NT2/D1 (cell line): ENCODE measurements at regions not wholly inside any gene's neighbourhood (a gene's known extent, or its start where the extent isn't known, plus 50 kb on each side); places are given as distances from the start of the nearest gene placed in this dataset.

Experiments
- SUZ12 ChIP-seq: IDR thresholded peaks from 2 replicates; pipeline ENCODE4 v1.6.1; 2011; ENCODE audit not compliant: insufficient read length, insufficient read depth; ENCODE audit errors: extremely low read depth
- YY1 ChIP-seq: IDR thresholded peaks from 2 replicates; pipeline ENCODE4 v1.6.1; 2011; ENCODE audit not compliant: insufficient read length, insufficient read depth
- ZNF274 ChIP-seq: IDR thresholded peaks from 2 replicates; pipeline ENCODE4 v1.6.1; 2011; ENCODE audit warnings: mild to moderate bottlenecking, low read depth, low read length

DNA sequence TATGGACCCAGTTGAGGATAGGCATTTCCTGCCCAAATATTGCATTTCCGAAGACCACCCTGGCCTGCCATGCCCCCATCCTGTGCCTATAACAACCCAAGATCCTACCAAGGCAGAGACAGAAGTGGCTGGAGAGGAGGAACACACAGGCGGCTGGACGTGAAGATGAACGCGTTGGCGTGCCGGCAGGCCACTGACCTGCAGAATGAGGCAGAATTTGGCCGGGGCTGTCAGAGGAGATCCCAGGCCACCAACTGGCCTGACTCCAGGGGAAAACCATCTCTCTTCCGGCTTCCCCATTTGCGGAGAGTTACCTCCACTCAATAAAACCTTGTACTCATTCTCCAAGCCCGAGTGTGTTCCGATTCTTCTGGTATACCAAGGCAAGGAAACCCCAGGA is 1507.5 kb downstream of the EFNA5 start:
- TF ChIP-seq ZNF274 = no peak
- TF ChIP-seq YY1 = no peak
- no peak for TF ChIP-seq SUZ12
